Vagina (tissue), 2 donors: ENCODE measurements at regions not wholly inside any gene's neighbourhood (a gene's known extent, or its start where the extent isn't known, plus 50 kb on each side); places are given as distances from the start of the nearest gene placed in this dataset.

Experiments
- DNase-seq, 2 donors: peaks; one replicate each; pipeline ENCODE4 v3.0.0-alpha.2; 2017; ENCODE audit errors: extremely low spot score in 2 of 2
- H3K27ac ChIP-seq: fragments of 200-600 bp; sonication (generic); one replicate; pipeline ENCODE4 v1.5.1; 2019
- H3K27me3 ChIP-seq: fragments of 200-600 bp; sonication (generic); one replicate; pipeline ENCODE4 v1.5.1; 2019
- H3K36me3 ChIP-seq, 2 donors: fragments of 200-600 bp; sonication (generic); one replicate each; pipeline ENCODE4 v1.5.1; 2017 to 2019
- H3K4me1 ChIP-seq: fragments of 200-600 bp; sonication (generic); one replicate; pipeline ENCODE4 v1.5.1; 2019
- H3K4me3 ChIP-seq, 2 donors: fragments of 200-600 bp; sonication (generic); 1 replicate in 1 of 2; 2 replicates in 1 of 2; pipeline ENCODE4 v1.5.1; 2016 to 2019
- H3K9me3 ChIP-seq: fragments of 200-600 bp; sonication (generic); one replicate; pipeline ENCODE4 v1.5.1; 2019
- CTCF ChIP-seq, 3 experiments: fragments of 450-650 bp in 2 of 3; fragments of 200-600 bp in 1 of 3; sonication (generic) in 1 of 3; IDR thresholded peaks; one replicate each; pipeline ENCODE4 v1.5.1; 2017 to 2019; ENCODE audit warnings: antibody characterized with exemption in 3 of 3, mild to moderate bottlenecking in 2 of 3, moderate library complexity in 2 of 3
- POLR2A ChIP-seq, 2 donors: fragments of 450-650 bp; IDR thresholded peaks; one replicate each; pipeline ENCODE4 v1.6.1; 2017; ENCODE audit warnings: antibody characterized with exemption in 2 of 2, mild to moderate bottlenecking in 2 of 2, moderate library complexity in 2 of 2
- POLR2AphosphoS5 ChIP-seq, 2 donors: sonication (generic); formaldehyde crosslinking; IDR thresholded peaks; one replicate each; pipeline ENCODE4 v1.9.0; 2017; ENCODE audit warnings: antibody characterized with exemption in 2 of 2, mild to moderate bottlenecking in 2 of 2, low read depth in 1 of 2; ENCODE audit not compliant: insufficient read depth in 1 of 2
- intact Hi-C: fragments of 100-400 bp; cut with DNase I; formaldehyde crosslinking; loops from one replicate; pipeline ENCODE4 v1.15.1; 2023

DNA sequence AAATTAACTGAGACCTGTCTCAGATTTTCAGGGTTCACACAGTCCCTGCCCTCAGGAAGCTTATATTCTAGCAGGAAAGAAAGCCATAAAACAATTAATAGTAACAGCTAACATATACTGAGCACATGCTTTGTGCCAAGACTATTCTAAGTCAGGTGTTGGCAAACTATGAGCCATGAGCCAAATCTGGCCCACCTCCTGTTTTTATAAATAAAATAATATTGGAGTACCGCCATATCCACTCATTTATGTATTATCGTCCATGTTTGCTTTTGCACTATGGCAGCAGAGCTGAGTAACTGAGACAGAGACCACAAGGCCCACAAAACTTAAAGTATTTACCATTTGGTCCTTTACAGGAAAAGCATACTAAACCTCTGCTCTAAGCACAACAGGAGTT, 83.3 kb upstream of the TRIO start:
- no peak overlapping the region for H3K4me3 ChIP-seq
- intact Hi-C loops, result loop anchor here (10.0 kb wide), 1 partner anchor 1105 kb away; no protein-coding TSS in a partner anchor

GRCh38 chr5:14057289-14057688, 85.9 kb upstream of the TRIO start:
- TF ChIP-seq POLR2A (IDR thresholded peaks at IDR 0.05) (no peak), POLR2AphosphoS5 (IDR thresholded peaks at IDR 0.05; ENCODE audit: insufficient read depth in 1 of 2, low read depth in 1 of 2) (no peak), CTCF (IDR thresholded peaks at IDR 0.05) (no peak)
- no peaks in the 10 kb centered on the region for H3K36me3 ChIP-seq

More for the DNA sequence above, 83.3 kb upstream of the TRIO start:
- no peaks in the 10 kb centered on the region for H3K36me3 ChIP-seq
- H3K27ac ChIP-seq, result no peak overlapping the region
- H3K9me3 ChIP-seq, result no peaks in the 10 kb centered on the region
- H3K27me3 ChIP-seq, result no peaks in the 10 kb centered on the region
- no peak for DNase-seq
- TF ChIP-seq POLR2AphosphoS5 (IDR thresholded peaks at IDR 0.05; ENCODE audit: insufficient read depth in 1 of 2, low read depth in 1 of 2) (no peak), CTCF (IDR thresholded peaks at IDR 0.05) (no peak), POLR2A (IDR thresholded peaks at IDR 0.05) (no peak)
- no peaks in the 10 kb centered on the region for H3K4me1 ChIP-seq

DNA sequence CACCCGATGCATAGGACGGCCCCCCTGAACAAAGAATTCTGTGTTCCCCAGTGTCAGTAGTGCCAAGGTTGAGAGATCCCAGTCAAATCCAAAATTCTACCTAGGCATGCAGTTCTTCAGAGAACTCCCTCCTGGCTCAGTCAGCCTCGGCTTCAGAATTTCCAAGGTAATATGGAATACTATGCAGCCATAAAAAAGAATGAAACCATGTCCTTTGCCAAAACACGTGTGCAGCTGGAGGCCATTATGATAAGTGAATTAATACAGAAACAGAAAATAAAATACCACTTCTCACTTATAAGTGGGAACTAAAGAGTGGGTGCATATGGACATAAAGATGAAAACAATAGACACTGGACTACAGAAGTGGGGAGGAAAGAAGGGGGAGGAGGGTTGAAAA, 87.1 kb upstream of the TRIO start:
- no peaks in the 10 kb centered on the region for H3K27me3 ChIP-seq
- no peak overlapping the region for H3K4me3 ChIP-seq
- DNase-seq, result no peak
- intact Hi-C loops, result no loop called here
- H3K27ac ChIP-seq, result no peak overlapping the region
- H3K4me1 ChIP-seq, result no peaks in the 10 kb centered on the region
- TF ChIP-seq POLR2A (IDR thresholded peaks at IDR 0.05), result no peak
- no peak for TF ChIP-seq POLR2AphosphoS5 (IDR thresholded peaks at IDR 0.05; ENCODE audit: insufficient read depth in 1 of 2, low read depth in 1 of 2)
- TF ChIP-seq CTCF (IDR thresholded peaks at IDR 0.05), result no peak
- H3K36me3 ChIP-seq, result no peaks in the 10 kb centered on the region
- no peaks in the 10 kb centered on the region for H3K9me3 ChIP-seq

More at GRCh38 chr5:14057289-14057688, 85.9 kb upstream of the TRIO start:
- no peaks in the 10 kb centered on the region for H3K27me3 ChIP-seq
- intact Hi-C loops, result no loop called here
- no peak overlapping the region for H3K27ac ChIP-seq
- no peak overlapping the region for H3K4me3 ChIP-seq
- no peaks in the 10 kb centered on the region for H3K9me3 ChIP-seq
- H3K4me1 ChIP-seq, result no peaks in the 10 kb centered on the region
- DNase-seq, result no peak

GRCh38 chr5:14054965-14055963, 87.9 kb upstream of the TRIO start:
- Histone ChIP-seq H3K36me3 (no peaks in the 10 kb centered on the region), H3K9me3 (no peaks in the 10 kb centered on the region), H3K27me3 (no peaks in the 10 kb centered on the region), H3K4me3 (no peak overlapping the region), H3K4me1 (no peaks in the 10 kb centered on the region), H3K27ac (no peak overlapping the region)
- no peak for TF ChIP-seq POLR2A (IDR thresholded peaks at IDR 0.05)
- intact Hi-C loops, result no loop called here
- DNase-seq, result no peak

DNA sequence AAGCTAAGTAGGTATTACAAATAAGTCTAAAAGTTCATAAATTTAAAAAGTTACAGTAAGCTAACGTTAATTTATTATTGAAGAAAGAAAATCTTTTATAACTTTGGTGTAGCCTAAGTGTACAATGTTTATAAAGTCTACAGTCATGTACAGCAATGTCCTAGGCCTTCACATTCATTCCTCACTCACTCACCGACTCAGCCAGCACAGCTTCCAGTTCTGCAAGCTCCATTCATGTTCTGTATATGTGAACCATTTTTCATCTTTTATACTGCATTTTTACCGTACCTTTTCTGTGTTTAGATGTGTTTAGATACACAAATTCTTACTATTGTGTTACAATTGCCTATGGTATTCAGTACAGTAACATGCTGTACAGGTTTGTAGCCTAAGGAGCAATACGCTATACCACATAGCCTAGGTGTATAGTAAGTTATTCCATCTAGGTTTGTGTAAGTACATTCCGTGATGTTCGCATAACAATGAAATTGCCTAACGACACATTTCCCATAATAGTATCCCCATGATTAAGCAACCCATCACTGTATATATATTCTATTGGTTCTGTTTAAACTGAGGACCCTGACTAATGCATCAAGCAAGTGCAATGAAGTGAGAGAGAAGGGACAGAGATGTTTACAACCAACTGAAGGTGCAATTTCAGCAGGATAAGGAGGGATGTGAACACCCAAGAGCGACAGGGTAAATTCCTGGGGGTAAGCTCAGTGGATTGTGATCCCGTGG, 88.9 kb upstream of the TRIO start:
- Histone ChIP-seq H3K36me3 (no peaks in the 10 kb centered on the region), H3K27me3 (no peaks in the 10 kb centered on the region), H3K9me3 (no peaks in the 10 kb centered on the region), H3K4me1 (no peaks in the 10 kb centered on the region), H3K4me3 (no peak overlapping the region), H3K27ac (no peak overlapping the region)
- no peak for DNase-seq
- intact Hi-C loops, result no loop called here
- no peak for TF ChIP-seq CTCF (IDR thresholded peaks at IDR 0.05)
- TF ChIP-seq POLR2A (IDR thresholded peaks at IDR 0.05), result no peak
- no peak for TF ChIP-seq POLR2AphosphoS5 (IDR thresholded peaks at IDR 0.05; ENCODE audit: insufficient read depth in 1 of 2, low read depth in 1 of 2)
